ENCODE measurements at regions not wholly inside any gene's neighbourhood (a gene's known extent, or its start where the extent isn't known, plus 50 kb on each side); places are given as distances from the start of the nearest gene placed in this dataset.

GRCh38 chrX:54615109-54615508 is 85.1 kb downstream of the GNL3L start:
- H3K4me3 Mint-ChIP-seq (ENCODE audit: unreplicated experiment), result no peak overlapping the region

GRCh38 chrX:54633641-54634040 is 103.6 kb downstream of the GNL3L start:
- Histone ChIP-seq H3K4me2 (ENCODE audit: low read length) (no peak overlapping the region), H3K27me3 (ENCODE audit: insufficient read depth, low read length) (no peaks in the 10 kb centered on the region), H3K27ac (ENCODE audit: low read depth, low read length) (no peak overlapping the region), H3K9ac (ENCODE audit: low read length) (no peak overlapping the region), H3K36me3 (ENCODE audit: insufficient read depth, low read length) (no peaks in the 10 kb centered on the region), H3K79me2 (ENCODE audit: insufficient read depth, low read length) (no peaks in the 10 kb centered on the region), H3K4me3 (ENCODE audit: insufficient read depth, low read depth, low read length) (no peak overlapping the region), H3K4me1 (ENCODE audit: insufficient read depth, low read length) (no peaks in the 10 kb centered on the region), H3K9me3 (ENCODE audit: insufficient read depth, low read depth, low read length) (no peaks in the 10 kb centered on the region), H2AFZ (ENCODE audit: low read depth, low read length) (no peak overlapping the region), H4K20me1 (ENCODE audit: insufficient read depth, low read length) (no peaks in the 10 kb centered on the region)
- TF ChIP-seq EZH2 (IDR thresholded peaks at IDR 0.05; ENCODE audit: insufficient read depth, low read length) (no peak), CTCF (IDR thresholded peaks at IDR 0.05; ENCODE audit: insufficient read depth, low read depth, low read length) (no peak)
- H3K4me1 Mint-ChIP-seq (ENCODE audit: low read depth, unreplicated experiment), result peaks cover 4% of the 10 kb centered on the region
- H3K27me3 Mint-ChIP-seq (ENCODE audit: low read depth, unreplicated experiment), result no peaks in the 10 kb centered on the region
- no peak overlapping the region for H3K4me3 Mint-ChIP-seq (ENCODE audit: unreplicated experiment)
- peaks cover 9% of the 10 kb centered on the region for H3K9me3 Mint-ChIP-seq (ENCODE audit: unreplicated experiment)
- H3K27ac Mint-ChIP-seq (ENCODE audit: unreplicated experiment), result peak overlapping the region; percentile 78
- FAIRE-seq (no peak), DNase-seq (ENCODE audit: low read depth) (peak; percentile 34)
- H3K36me3 Mint-ChIP-seq (ENCODE audit: low read depth, unreplicated experiment), result no peaks in the 10 kb centered on the region

More at GRCh38 chrX:54615109-54615508, 85.1 kb downstream of the GNL3L start:
- Histone ChIP-seq H3K4me3 (ENCODE audit: insufficient read depth, low read depth, low read length) (no peak overlapping the region), H3K79me2 (ENCODE audit: insufficient read depth, low read length) (no peaks in the 10 kb centered on the region), H4K20me1 (ENCODE audit: insufficient read depth, low read length) (no peaks in the 10 kb centered on the region), H3K27ac (ENCODE audit: low read depth, low read length) (no peak overlapping the region), H3K9ac (ENCODE audit: low read length) (no peak overlapping the region), H3K9me3 (ENCODE audit: insufficient read depth, low read depth, low read length) (no peaks in the 10 kb centered on the region), H3K4me1 (ENCODE audit: insufficient read depth, low read length) (no peaks in the 10 kb centered on the region), H3K4me2 (ENCODE audit: low read length) (no peak overlapping the region), H3K27me3 (ENCODE audit: insufficient read depth, low read length) (no peaks in the 10 kb centered on the region), H2AFZ (ENCODE audit: low read depth, low read length) (no peak overlapping the region), H3K36me3 (ENCODE audit: insufficient read depth, low read length) (no peaks in the 10 kb centered on the region)
- Mint-ChIP-seq H3K27ac (ENCODE audit: unreplicated experiment) (no peak overlapping the region), H3K9me3 (ENCODE audit: unreplicated experiment) (no peaks in the 10 kb centered on the region), H3K27me3 (ENCODE audit: low read depth, unreplicated experiment) (no peaks in the 10 kb centered on the region), H3K4me1 (ENCODE audit: low read depth, unreplicated experiment) (no peaks in the 10 kb centered on the region), H3K36me3 (ENCODE audit: low read depth, unreplicated experiment) (peaks cover 8% of the 10 kb centered on the region)
- TF ChIP-seq EZH2 (IDR thresholded peaks at IDR 0.05; ENCODE audit: insufficient read depth, low read length), result no peak
- DNase-seq (ENCODE audit: low read depth) (no peak), FAIRE-seq (no peak)

- no peaks in the 10 kb centered on the region for H3K36me3 ChIP-seq (ENCODE audit: insufficient read depth, low read length)
- H3K27me3 Mint-ChIP-seq (ENCODE audit: low read depth, unreplicated experiment), result no peaks in the 10 kb centered on the region
- H3K4me3 ChIP-seq (ENCODE audit: insufficient read depth, low read depth, low read length), result peak overlapping the region; percentile 69
- no peaks in the 10 kb centered on the region for H3K36me3 Mint-ChIP-seq (ENCODE audit: low read depth, unreplicated experiment)
- peak overlapping the region; percentile 80 for H3K4me3 Mint-ChIP-seq (ENCODE audit: unreplicated experiment)
- H2AFZ ChIP-seq (ENCODE audit: low read depth, low read length), result no peak overlapping the region
- DNase-seq (ENCODE audit: low read depth), result no peak
- H3K27ac Mint-ChIP-seq (ENCODE audit: unreplicated experiment), result peak overlapping the region; percentile 97
- no peak for TF ChIP-seq CTCF (IDR thresholded peaks at IDR 0.05; ENCODE audit: insufficient read depth, low read depth, low read length)
- TF ChIP-seq EZH2 (IDR thresholded peaks at IDR 0.05; ENCODE audit: insufficient read depth, low read length), result no peak
- no peaks in the 10 kb centered on the region for H3K27me3 ChIP-seq (ENCODE audit: insufficient read depth, low read length)
- no peaks in the 10 kb centered on the region for H3K9me3 ChIP-seq (ENCODE audit: insufficient read depth, low read depth, low read length)
- FAIRE-seq, result no peak
- no peaks in the 10 kb centered on the region for H3K79me2 ChIP-seq (ENCODE audit: insufficient read depth, low read length)
- peak overlapping the region; percentile 93 for H3K27ac ChIP-seq (ENCODE audit: low read depth, low read length)
- no peaks in the 10 kb centered on the region for H4K20me1 ChIP-seq (ENCODE audit: insufficient read depth, low read length)
- peak overlapping the region; percentile 84 for H3K4me2 ChIP-seq (ENCODE audit: low read length)
- H3K9ac ChIP-seq (ENCODE audit: low read length), result peak overlapping the region; percentile 91
- H3K4me1 ChIP-seq (ENCODE audit: insufficient read depth, low read length), result no peaks in the 10 kb centered on the region
- peaks cover 3% of the 10 kb centered on the region for H3K4me1 Mint-ChIP-seq (ENCODE audit: low read depth, unreplicated experiment)
- peaks cover 2% of the 10 kb centered on the region for H3K9me3 Mint-ChIP-seq (ENCODE audit: unreplicated experiment)
Measured at GRCh38 chrX:54639018-54639345, 109.0 kb downstream of the GNL3L start.

Data from astrocyte (in vitro differentiated cells and primary cell).